Astrocyte of the spinal cord (primary cell): ENCODE measurements at regions not wholly inside any gene's neighbourhood (a gene's known extent, or its start where the extent isn't known, plus 50 kb on each side); places are given as distances from the start of the nearest gene placed in this dataset.

ENCODE experiments used
- DNase-seq: peaks from one replicate; pipeline ENCODE4 v3.0.0; 2011; ENCODE audit warnings: low read depth, low spot score
- H3K4me3 ChIP-seq: 2 replicates; pipeline ENCODE4 v1.5.1; 2011; ENCODE audit warnings: low read depth, mild to moderate bottlenecking, low read length, moderate library complexity
- CTCF ChIP-seq: IDR thresholded peaks from 2 replicates; pipeline ENCODE4 v1.5.1; 2012; ENCODE audit warnings: low read depth, mild to moderate bottlenecking, low read length, inconsistent platforms
- in situ Hi-C: cut with HindIII; loops from 2 replicates; pipeline ENCODE4 v1.10.0; 2017; ENCODE audit warnings: low sequenced_read_pairs

- in situ Hi-C loops, result no loop called here
Observed at GRCh38 chr15:97731859-97732258, 228.6 kb upstream of the ARRDC4 start.

GRCh38 chr15:97733373-97733772, 227.1 kb upstream of the ARRDC4 start:
- no peak for TF ChIP-seq CTCF
- no peak overlapping the region for H3K4me3 ChIP-seq
- no peak for DNase-seq
- in situ Hi-C loops, result no loop called here

More at GRCh38 chr15:97731859-97732258, 228.6 kb upstream of the ARRDC4 start:
- TF ChIP-seq CTCF, result no peak
- H3K4me3 ChIP-seq, result no peak overlapping the region
- no peak for DNase-seq

GRCh38 chr15:97736748-97737147, 223.8 kb upstream of the ARRDC4 start:
- no peak for TF ChIP-seq CTCF
- H3K4me3 ChIP-seq, result no peak overlapping the region
- in situ Hi-C loops, result no loop called here
- DNase-seq, result no peak

- TF ChIP-seq CTCF, result peak; percentile 44
- DNase-seq, result no peak
- in situ Hi-C loops, result no loop called here
- H3K4me3 ChIP-seq, result no peak overlapping the region
Observed at GRCh38 chr15:97745481-97746071, 214.9 kb upstream of the ARRDC4 start.

- no peak for TF ChIP-seq CTCF
Observed at GRCh38 chr15:97747342-97747741, 213.2 kb upstream of the ARRDC4 start.

GRCh38 chr15:97748576-97748975, 211.9 kb upstream of the ARRDC4 start:
- in situ Hi-C loops, result no loop called here
- DNase-seq, result no peak
- H3K4me3 ChIP-seq, result no peak overlapping the region
- TF ChIP-seq CTCF, result no peak

More at GRCh38 chr15:97747342-97747741, 213.2 kb upstream of the ARRDC4 start:
- H3K4me3 ChIP-seq, result no peak overlapping the region
- no peak for DNase-seq
- in situ Hi-C loops, result no loop called here
